HEK293 (cell line): ENCODE measurements at regions not wholly inside any gene's neighbourhood (a gene's known extent, or its start where the extent isn't known, plus 50 kb on each side); places are given as distances from the start of the nearest gene placed in this dataset.

Source experiments
- AEBP2 ChIP-seq: fragments of 450-650 bp; formaldehyde crosslinking; IDR thresholded peaks from 2 replicates; pipeline ENCODE4 v1.5.1; 2016; ENCODE audit warnings: missing biosample characterization, missing genetic modification characterization, borderline replicate concordance
- BCL11A ChIP-seq: fragments of 450-650 bp; formaldehyde crosslinking; IDR thresholded peaks from 2 replicates; pipeline ENCODE4 v1.5.1; 2016; ENCODE audit warnings: low read depth, missing biosample characterization, missing genetic modification characterization
- CTCF ChIP-seq: fragments of 450-650 bp; formaldehyde crosslinking; IDR thresholded peaks from 2 replicates; pipeline ENCODE4 v1.5.1; 2016; ENCODE audit warnings: missing biosample characterization, missing genetic modification characterization
- MZF1 ChIP-seq: fragments of 450-650 bp; formaldehyde crosslinking; IDR thresholded peaks from 2 replicates; pipeline ENCODE4 v1.5.1; 2017; ENCODE audit warnings: missing biosample characterization, missing genetic modification characterization, borderline replicate concordance
- TCF7L2 ChIP-seq: IDR thresholded peaks from 2 replicates; pipeline ENCODE4 v1.6.1; 2011; ENCODE audit warnings: low read depth, mild to moderate bottlenecking, inconsistent platforms, low read length, moderate library complexity, borderline replicate concordance
- YY1 ChIP-seq: fragments of 450-650 bp; formaldehyde crosslinking; IDR thresholded peaks from 2 replicates; pipeline ENCODE4 v1.5.1; 2018; ENCODE audit warnings: missing biosample characterization, missing genetic modification characterization
- ZBTB1 ChIP-seq: fragments of 450-650 bp; formaldehyde crosslinking; IDR thresholded peaks from 2 replicates; pipeline ENCODE4 v1.5.1; 2016; ENCODE audit warnings: missing biosample characterization, missing genetic modification characterization
- ZNF202 ChIP-seq: fragments of 450-650 bp; formaldehyde crosslinking; IDR thresholded peaks from 2 replicates; pipeline ENCODE4 v1.5.1; 2016; ENCODE audit warnings: missing biosample characterization, missing genetic modification characterization, borderline replicate concordance
- ZNF239 ChIP-seq: fragments of 450-650 bp; formaldehyde crosslinking; IDR thresholded peaks from 2 replicates; pipeline ENCODE4 v1.5.1; 2016; ENCODE audit warnings: missing biosample characterization, missing genetic modification characterization
- ZNF362 ChIP-seq: fragments of 450-650 bp; formaldehyde crosslinking; IDR thresholded peaks from 2 replicates; pipeline ENCODE4 v1.5.1; 2016; ENCODE audit warnings: missing biosample characterization, missing genetic modification characterization
- ZNF514 ChIP-seq: fragments of 450-650 bp; formaldehyde crosslinking; IDR thresholded peaks from 2 replicates; pipeline ENCODE4 v1.5.1; 2016; ENCODE audit warnings: missing biosample characterization, missing genetic modification characterization
- ZNF645 ChIP-seq: fragments of 450-650 bp; formaldehyde crosslinking; IDR thresholded peaks from 2 replicates; pipeline ENCODE4; 2016; ENCODE audit warnings: missing biosample characterization, missing genetic modification characterization

GRCh38 chr3:59364496-59364895 lies 314.7 kb upstream of the CFAP20DC start:
- TF ChIP-seq CTCF = no peak
- TF ChIP-seq BCL11A (tag by site-specific recombination) = no peak
- no peak for TF ChIP-seq MZF1 (tag by site-specific recombination)
- TF ChIP-seq YY1 (tag by site-specific recombination) = no peak
- TF ChIP-seq ZBTB1 (tag by site-specific recombination) = no peak
- no peak for TF ChIP-seq ZNF239
- no peak for TF ChIP-seq ZNF645 (tag by site-specific recombination)
- TF ChIP-seq AEBP2 = no peak
- TF ChIP-seq ZNF514 (tag by site-specific recombination) = no peak
- TF ChIP-seq TCF7L2 = no peak
- TF ChIP-seq ZNF202 (tag by site-specific recombination) = no peak
- TF ChIP-seq ZNF362 (tag by site-specific recombination) = no peak
